OCI-LY7 (cell line): ENCODE measurements at regions not wholly inside any gene's neighbourhood (a gene's known extent, or its start where the extent isn't known, plus 50 kb on each side); places are given as distances from the start of the nearest gene placed in this dataset.

ENCODE experiments used
- BruUV-seq: library from RNA; stranded (reverse); fragments of 400-500 nt; replicated peaks from 2 replicates; lab custom pipeline; 2021; lab: Mats Ljungman, UMichigan
- CTCF ChIA-PET: fragments of 300-600 bp; sonication (Branson Sonifier 250); formaldehyde crosslinking; loops from one replicate; lab custom pipeline; 2022; ENCODE audit warnings: antibody characterized with exemption; ENCODE audit not compliant: unreplicated experiment; lab: Charles Lee
- POLR2A ChIA-PET: fragments of 300-600 bp; sonication (Branson Sonifier 250); formaldehyde crosslinking; loops from one replicate; lab custom pipeline; 2022; ENCODE audit warnings: antibody characterized with exemption; lab: Charles Lee
- DNase-seq: peaks from one replicate; pipeline ENCODE4 v3.0.0-alpha.2; 2015; ENCODE audit warnings: low spot score
- H2AFZ ChIP-seq: fragments of 200-600 bp; sonication (generic), shearing (Covaris generic); 2 replicates; pipeline ENCODE4 v1.6.1; 2014; ENCODE audit warnings: mild to moderate bottlenecking, antibody characterized with exemption, low read length, moderate library complexity
- H3K27ac ChIP-seq: fragments of 200-600 bp; sonication (generic); 2 replicates; pipeline ENCODE4 v1.5.1; 2014; ENCODE audit warnings: mixed run types, low read depth, mild to moderate bottlenecking, moderate library complexity, low read length, inconsistent platforms; ENCODE audit not compliant: poor library complexity, severe bottlenecking
- H3K36me3 ChIP-seq: fragments of 200-600 bp; sonication (generic); 2 replicates; pipeline ENCODE4 v1.6.1; 2014; ENCODE audit warnings: mild to moderate bottlenecking, antibody characterized with exemption, low read length, moderate library complexity, mixed read lengths; ENCODE audit not compliant: insufficient read depth
- H3K4me1 ChIP-seq: fragments of 200-600 bp; sonication (generic); 2 replicates; pipeline ENCODE4 v1.5.1; 2014; ENCODE audit warnings: mild to moderate bottlenecking, low read length; ENCODE audit not compliant: insufficient read depth, poor library complexity, severe bottlenecking
- H3K4me2 ChIP-seq: fragments of 200-600 bp; sonication (generic); 2 replicates; pipeline ENCODE4 v1.6.1; 2014; ENCODE audit warnings: mild to moderate bottlenecking, low read length
- H3K4me3 ChIP-seq: fragments of 200-600 bp; sonication (generic); 2 replicates; pipeline ENCODE4 v1.5.1; 2014; ENCODE audit warnings: mild to moderate bottlenecking, low read depth, low read length; ENCODE audit not compliant: poor library complexity, severe bottlenecking
- H3K79me2 ChIP-seq: fragments of 200-600 bp; sonication (generic); 2 replicates; pipeline ENCODE4 v1.6.1; 2016; ENCODE audit warnings: low read depth, mild to moderate bottlenecking, low read length, moderate library complexity, mixed read lengths; ENCODE audit not compliant: insufficient read depth
- H3K9me2 ChIP-seq: fragments of 200-600 bp; sonication (generic); 2 replicates; pipeline ENCODE4 v1.6.1; 2016; ENCODE audit warnings: mild to moderate bottlenecking, low read length, mixed read lengths; ENCODE audit not compliant: insufficient read depth
- H3K9me3 ChIP-seq: fragments of 200-600 bp; sonication (generic); 2 replicates; pipeline ENCODE4 v1.6.1; 2014; ENCODE audit warnings: mild to moderate bottlenecking, mixed run types, low read length, mixed read lengths
- H4K20me1 ChIP-seq: fragments of 200-600 bp; sonication (generic); 2 replicates; pipeline ENCODE4 v1.6.1; 2014; ENCODE audit warnings: mild to moderate bottlenecking, antibody characterized with exemption, low read length, moderate library complexity, mixed read lengths; ENCODE audit not compliant: insufficient read depth
- CTCF ChIP-seq: fragments of 200-600 bp; sonication (generic); conservative IDR thresholded peaks from 2 replicates; pipeline ENCODE4 v1.5.1; 2014; ENCODE audit warnings: mild to moderate bottlenecking, antibody characterized with exemption, low read length, moderate library complexity, mixed read lengths
- EZH2phosphoT487 ChIP-seq: fragments of 200-600 bp; sonication (generic); IDR thresholded peaks from 2 replicates; pipeline ENCODE4 v1.6.1; 2018; ENCODE audit warnings: low read depth, borderline replicate concordance, mild to moderate bottlenecking, mixed run types, antibody characterized with exemption, low read length, moderate library complexity, mixed read lengths
- intact Hi-C: fragments of 100-400 bp; cut with micrococcal nuclease; formaldehyde crosslinking; loops from one replicate; pipeline ENCODE4 v1.10.0; 2022; ENCODE audit not compliant: unreplicated experiment

- H3K36me3 ChIP-seq: no peaks in the 10 kb centered on the region
- no peak for DNase-seq
- H3K27ac ChIP-seq: no peak overlapping the region
- H3K9me3 ChIP-seq: no peaks in the 10 kb centered on the region
- no peak overlapping the region for H3K4me3 ChIP-seq
- H2AFZ ChIP-seq: no peak overlapping the region
- CTCF ChIA-PET: no interaction called here
- no peak for TF ChIP-seq EZH2phosphoT487
- no peak for TF ChIP-seq CTCF
- BruUV-seq: no TSS peak
- POLR2A ChIA-PET: no interaction called here
- H4K20me1 ChIP-seq: no peaks in the 10 kb centered on the region
- no peak overlapping the region for H3K4me2 ChIP-seq
- no peaks in the 10 kb centered on the region for H3K4me1 ChIP-seq
- intact Hi-C loops: no loop called here
- no peaks in the 10 kb centered on the region for H3K9me2 ChIP-seq
- H3K79me2 ChIP-seq: no peaks in the 10 kb centered on the region
These were observed 98.3 kb downstream of the AVPR1A start for GRCh38 chr12:63052696-63053095.

GRCh38 chr12:63047146-63047545, 103.9 kb downstream of the AVPR1A start:
- POLR2A ChIA-PET: no interaction called here
- H3K79me2 ChIP-seq: no peaks in the 10 kb centered on the region

GRCh38 chr12:63045020-63045860, 105.8 kb downstream of the AVPR1A start:
- no peak overlapping the region for H3K4me2 ChIP-seq
- intact Hi-C loops: no loop called here

More at GRCh38 chr12:63047146-63047545, 103.9 kb downstream of the AVPR1A start:
- no peak for TF ChIP-seq EZH2phosphoT487
- Histone ChIP-seq H4K20me1 (no peaks in the 10 kb centered on the region), H3K36me3 (no peaks in the 10 kb centered on the region), H2AFZ (no peak overlapping the region), H3K4me3 (no peak overlapping the region), H3K4me1 (no peaks in the 10 kb centered on the region), H3K9me2 (no peaks in the 10 kb centered on the region), H3K27ac (no peak overlapping the region), H3K9me3 (no peaks in the 10 kb centered on the region), H3K4me2 (no peak overlapping the region)
- no TSS peak for BruUV-seq
- DNase-seq: no peak
- intact Hi-C loops: no loop called here
- CTCF ChIA-PET: no interaction called here

More at GRCh38 chr12:63045020-63045860, 105.8 kb downstream of the AVPR1A start:
- no peaks in the 10 kb centered on the region for H4K20me1 ChIP-seq
- ChIA-PET POLR2A (interaction anchor here (0.7 kb wide), 1 partner anchor 137 kb away, joined by 3 read pairs; no protein-coding TSS in a partner anchor), CTCF (no interaction called here)
- BruUV-seq: no TSS peak
- no peak for DNase-seq
- no peaks in the 10 kb centered on the region for H3K4me1 ChIP-seq
- H3K27ac ChIP-seq: no peak overlapping the region
- no peak overlapping the region for H2AFZ ChIP-seq
- no peaks in the 10 kb centered on the region for H3K9me2 ChIP-seq
- H3K79me2 ChIP-seq: no peaks in the 10 kb centered on the region
- no peaks in the 10 kb centered on the region for H3K36me3 ChIP-seq
- TF ChIP-seq EZH2phosphoT487 (no peak), CTCF (no peak)
- no peaks in the 10 kb centered on the region for H3K9me3 ChIP-seq
- H3K4me3 ChIP-seq: no peak overlapping the region
